H1 (cell line): ENCODE measurements at regions not wholly inside any gene's neighbourhood (a gene's known extent, or its start where the extent isn't known, plus 50 kb on each side); places are given as distances from the start of the nearest gene placed in this dataset.

Experiments used
- EP300 ChIP-seq, 2 experiments: IDR thresholded peaks; 1 replicate in 1 of 2; 2 replicates in 1 of 2; pipeline ENCODE4 v1.6.1; 2011 to 2012; ENCODE audit warnings: low read depth in 2 of 2, low read length in 2 of 2, mild to moderate bottlenecking in 2 of 2, borderline replicate concordance in 1 of 2, inconsistent platforms in 1 of 2, moderate library complexity in 1 of 2
- EZH2 ChIP-seq: fragments of 200-600 bp; sonication (generic); IDR thresholded peaks from 2 replicates; pipeline ENCODE4 v1.7.1; 2012; ENCODE audit warnings: low read depth, mild to moderate bottlenecking, moderate library complexity, low read length, inconsistent platforms; ENCODE audit not compliant: severe bottlenecking
- HDAC2 ChIP-seq, 2 experiments: fragments of 300-600 bp in 1 of 2; sonication (generic) in 1 of 2; IDR thresholded peaks; 2 replicates each; pipeline ENCODE4 v1.6.1; 2011 to 2012; ENCODE audit warnings: low read depth in 2 of 2, low read length in 2 of 2, mild to moderate bottlenecking in 2 of 2, moderate library complexity in 2 of 2, borderline replicate concordance in 1 of 2, inconsistent platforms in 1 of 2
- POLR2AphosphoS5 ChIP-seq: IDR thresholded peaks from 2 replicates; pipeline ENCODE4 v1.6.1; 2011; ENCODE audit warnings: low read depth, low read length
- RAD21 ChIP-seq, 2 experiments: IDR thresholded peaks in 1 of 2; conservative IDR thresholded peaks in 1 of 2; 2 replicates each; pipeline ENCODE4 v1.6.1; 2011; ENCODE audit warnings: low read depth in 2 of 2, low read length in 2 of 2, improper control_type of control experiment in 1 of 2, inconsistent platforms in 1 of 2, mild to moderate bottlenecking in 1 of 2, moderate library complexity in 1 of 2
- TAF1 ChIP-seq: IDR thresholded peaks from 2 replicates; pipeline ENCODE4 v1.6.1; 2011; ENCODE audit warnings: mild to moderate bottlenecking, low read depth, low read length
- TF ChIP-seq, protein P1 (sequence below), 3 experiments: IDR thresholded peaks; 1 replicate in 2 of 3; 2 replicates in 1 of 3; pipeline versions ENCODE4 v1.5.1 to v1.6.1; 2011; ENCODE audit warnings: low read length in 3 of 3, mild to moderate bottlenecking in 3 of 3, inconsistent platforms in 2 of 3, low read depth in 1 of 3, moderate library complexity in 1 of 3; ENCODE audit not compliant: insufficient read depth in 1 of 3; ENCODE audit errors: control extremely low read depth in 1 of 3
- TF ChIP-seq, protein P2 (sequence below): IDR thresholded peaks from 2 replicates; pipeline ENCODE4 v1.6.1; 2012; ENCODE audit warnings: low read length, inconsistent platforms

DNA sequence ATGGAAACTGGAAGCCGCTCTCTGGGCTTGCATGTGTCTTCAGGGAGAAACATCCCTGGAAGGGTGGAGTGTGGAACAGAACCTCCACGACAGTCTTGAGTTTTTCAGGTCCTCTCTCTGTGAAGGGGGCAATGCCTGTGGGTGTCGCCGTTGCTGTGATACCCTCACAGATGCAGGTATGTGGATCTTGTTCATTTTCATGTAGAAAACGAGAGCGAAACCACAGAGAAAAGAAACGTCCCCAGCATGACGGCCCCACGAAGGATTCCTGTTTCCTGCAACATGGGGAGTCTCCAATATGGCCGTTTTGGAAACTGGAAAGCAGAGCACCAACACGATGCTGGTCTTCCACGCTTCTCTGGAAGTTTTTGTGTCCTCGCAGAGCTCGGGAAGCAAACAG is 187.9 kb downstream of the ALG10 start:
- no peak for TF ChIP-seq TAF1
- TF ChIP-seq, protein P1, sequence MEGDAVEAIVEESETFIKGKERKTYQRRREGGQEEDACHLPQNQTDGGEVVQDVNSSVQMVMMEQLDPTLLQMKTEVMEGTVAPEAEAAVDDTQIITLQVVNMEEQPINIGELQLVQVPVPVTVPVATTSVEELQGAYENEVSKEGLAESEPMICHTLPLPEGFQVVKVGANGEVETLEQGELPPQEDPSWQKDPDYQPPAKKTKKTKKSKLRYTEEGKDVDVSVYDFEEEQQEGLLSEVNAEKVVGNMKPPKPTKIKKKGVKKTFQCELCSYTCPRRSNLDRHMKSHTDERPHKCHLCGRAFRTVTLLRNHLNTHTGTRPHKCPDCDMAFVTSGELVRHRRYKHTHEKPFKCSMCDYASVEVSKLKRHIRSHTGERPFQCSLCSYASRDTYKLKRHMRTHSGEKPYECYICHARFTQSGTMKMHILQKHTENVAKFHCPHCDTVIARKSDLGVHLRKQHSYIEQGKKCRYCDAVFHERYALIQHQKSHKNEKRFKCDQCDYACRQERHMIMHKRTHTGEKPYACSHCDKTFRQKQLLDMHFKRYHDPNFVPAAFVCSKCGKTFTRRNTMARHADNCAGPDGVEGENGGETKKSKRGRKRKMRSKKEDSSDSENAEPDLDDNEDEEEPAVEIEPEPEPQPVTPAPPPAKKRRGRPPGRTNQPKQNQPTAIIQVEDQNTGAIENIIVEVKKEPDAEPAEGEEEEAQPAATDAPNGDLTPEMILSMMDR (IDR thresholded peaks at IDR 0.05; ENCODE audit: control extremely low read depth in 1 of 3, insufficient read depth in 1 of 3, low read depth in 1 of 3, low read length in 3 of 3) = no peak
- no peak for TF ChIP-seq RAD21 (IDR thresholded peaks at IDR 0.05 in 1 of 2, conservative IDR thresholded peaks at IDR 0.05 in 1 of 2; ENCODE audit: low read depth in 2 of 2, low read length in 2 of 2)
- no peak for TF ChIP-seq POLR2AphosphoS5
- no peak for TF ChIP-seq HDAC2 (IDR thresholded peaks at IDR 0.05; ENCODE audit: borderline replicate concordance in 1 of 2, low read depth in 2 of 2, low read length in 2 of 2)
- no peak for TF ChIP-seq EP300 (IDR thresholded peaks at IDR 0.05; ENCODE audit: borderline replicate concordance in 1 of 2, low read depth in 2 of 2, low read length in 2 of 2)
- TF ChIP-seq, protein P2, sequence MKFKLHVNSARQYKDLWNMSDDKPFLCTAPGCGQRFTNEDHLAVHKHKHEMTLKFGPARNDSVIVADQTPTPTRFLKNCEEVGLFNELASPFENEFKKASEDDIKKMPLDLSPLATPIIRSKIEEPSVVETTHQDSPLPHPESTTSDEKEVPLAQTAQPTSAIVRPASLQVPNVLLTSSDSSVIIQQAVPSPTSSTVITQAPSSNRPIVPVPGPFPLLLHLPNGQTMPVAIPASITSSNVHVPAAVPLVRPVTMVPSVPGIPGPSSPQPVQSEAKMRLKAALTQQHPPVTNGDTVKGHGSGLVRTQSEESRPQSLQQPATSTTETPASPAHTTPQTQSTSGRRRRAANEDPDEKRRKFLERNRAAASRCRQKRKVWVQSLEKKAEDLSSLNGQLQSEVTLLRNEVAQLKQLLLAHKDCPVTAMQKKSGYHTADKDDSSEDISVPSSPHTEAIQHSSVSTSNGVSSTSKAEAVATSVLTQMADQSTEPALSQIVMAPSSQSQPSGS = no peak
- no peak for TF ChIP-seq EZH2
